VCaP (cell line): ENCODE measurements at regions not wholly inside any gene's neighbourhood (a gene's known extent, or its start where the extent isn't known, plus 50 kb on each side); places are given as distances from the start of the nearest gene placed in this dataset.

ENCODE experiments used
- H3K27ac ChIP-seq: fragments of 450-650 bp; 2 replicates; pipeline ENCODE4 v1.5.1; 2017
- TF ChIP-seq, protein P1 (sequence below): fragments of 450-650 bp; conservative IDR thresholded peaks from 2 replicates; pipeline ENCODE4 v1.5.1; 2017; ENCODE audit warnings: mild to moderate bottlenecking, moderate library complexity

- TF ChIP-seq, protein P1, sequence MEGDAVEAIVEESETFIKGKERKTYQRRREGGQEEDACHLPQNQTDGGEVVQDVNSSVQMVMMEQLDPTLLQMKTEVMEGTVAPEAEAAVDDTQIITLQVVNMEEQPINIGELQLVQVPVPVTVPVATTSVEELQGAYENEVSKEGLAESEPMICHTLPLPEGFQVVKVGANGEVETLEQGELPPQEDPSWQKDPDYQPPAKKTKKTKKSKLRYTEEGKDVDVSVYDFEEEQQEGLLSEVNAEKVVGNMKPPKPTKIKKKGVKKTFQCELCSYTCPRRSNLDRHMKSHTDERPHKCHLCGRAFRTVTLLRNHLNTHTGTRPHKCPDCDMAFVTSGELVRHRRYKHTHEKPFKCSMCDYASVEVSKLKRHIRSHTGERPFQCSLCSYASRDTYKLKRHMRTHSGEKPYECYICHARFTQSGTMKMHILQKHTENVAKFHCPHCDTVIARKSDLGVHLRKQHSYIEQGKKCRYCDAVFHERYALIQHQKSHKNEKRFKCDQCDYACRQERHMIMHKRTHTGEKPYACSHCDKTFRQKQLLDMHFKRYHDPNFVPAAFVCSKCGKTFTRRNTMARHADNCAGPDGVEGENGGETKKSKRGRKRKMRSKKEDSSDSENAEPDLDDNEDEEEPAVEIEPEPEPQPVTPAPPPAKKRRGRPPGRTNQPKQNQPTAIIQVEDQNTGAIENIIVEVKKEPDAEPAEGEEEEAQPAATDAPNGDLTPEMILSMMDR, result no peak
- no peak overlapping the region for H3K27ac ChIP-seq
Measured at GRCh38 chr22:41041532-41041931, 50.9 kb upstream of the EP300 start.
